SK-N-MC (cell line): ENCODE measurements at regions not wholly inside any gene's neighbourhood (a gene's known extent, or its start where the extent isn't known, plus 50 kb on each side); places are given as distances from the start of the nearest gene placed in this dataset.

Experiments
- DNase-seq: peaks from one replicate; pipeline ENCODE4 v3.0.0-alpha.2; 2011; ENCODE audit warnings: low read depth, low spot score
- H3K27ac ChIP-seq: fragments of 200-600 bp; sonication (generic); 2 replicates; pipeline ENCODE4 v1.5.1; 2016; ENCODE audit warnings: mixed run types
- H3K36me3 ChIP-seq: fragments of 200-600 bp; sonication (generic); 2 replicates; pipeline ENCODE4 v1.6.1; 2017; ENCODE audit warnings: antibody characterized with exemption, low read length, mixed read lengths; ENCODE audit not compliant: insufficient read depth
- H3K4me3 ChIP-seq: fragments of 200-600 bp; sonication (generic); 2 replicates; pipeline ENCODE4 v1.5.1; 2016
- H3K9ac ChIP-seq: fragments of 200-600 bp; sonication (generic); 2 replicates; pipeline ENCODE4 v1.8.0; 2017; ENCODE audit warnings: mixed run types, mixed read lengths; ENCODE audit not compliant: insufficient read length
- H3K9me3 ChIP-seq: fragments of 200-600 bp; sonication (generic); 2 replicates; pipeline ENCODE4 v1.6.1; 2017; ENCODE audit warnings: low read depth, mild to moderate bottlenecking, antibody characterized with exemption, low read length, moderate library complexity, mixed read lengths
- EZH2 ChIP-seq: fragments of 200-600 bp; sonication (generic); IDR thresholded peaks from one replicate; pipeline ENCODE4 v1.6.1; 2017; ENCODE audit warnings: antibody characterized with exemption
- FOXP2 ChIP-seq: optimal IDR thresholded peaks from 2 replicates; pipeline ENCODE3; 2011; ENCODE audit warnings: mild to moderate bottlenecking, moderate library complexity; ENCODE audit not compliant: insufficient read depth; ENCODE audit errors: extremely low read length, control extremely low read depth
- POLR2AphosphoS5 ChIP-seq: IDR thresholded peaks from 2 replicates; pipeline ENCODE4 v1.6.1; 2012; ENCODE audit warnings: mild to moderate bottlenecking, low read depth, low read length, borderline replicate concordance

GRCh38 chr4:176413171-176413570, 93.4 kb downstream of the SPCS3 start:
- no peak for DNase-seq
- TF ChIP-seq EZH2 (no peak), POLR2AphosphoS5 (no peak), FOXP2 (no peak)
- Histone ChIP-seq H3K4me3 (no peak overlapping the region), H3K9ac (no peak overlapping the region), H3K9me3 (no peaks in the 10 kb centered on the region), H3K27ac (no peak overlapping the region), H3K36me3 (no peaks in the 10 kb centered on the region)

- Histone ChIP-seq H3K9ac (no peak overlapping the region), H3K4me3 (no peak overlapping the region), H3K27ac (no peak overlapping the region), H3K9me3 (no peaks in the 10 kb centered on the region), H3K36me3 (no peaks in the 10 kb centered on the region)
- TF ChIP-seq POLR2AphosphoS5 (no peak), EZH2 (no peak), FOXP2 (no peak)
- no peak for DNase-seq
These were observed 102.2 kb downstream of the SPCS3 start for GRCh38 chr4:176422001-176422400.

- no peak overlapping the region for H3K4me3 ChIP-seq
- no peak for TF ChIP-seq POLR2AphosphoS5
- DNase-seq = no peak
- no peak overlapping the region for H3K27ac ChIP-seq
- H3K9me3 ChIP-seq = no peaks in the 10 kb centered on the region
- no peak overlapping the region for H3K9ac ChIP-seq
- no peaks in the 10 kb centered on the region for H3K36me3 ChIP-seq
These were observed 102.7 kb downstream of the SPCS3 start for GRCh38 chr4:176422511-176422910.

GRCh38 chr4:176425035-176425434, 105.3 kb downstream of the SPCS3 start:
- Histone ChIP-seq H3K4me3 (no peak overlapping the region), H3K9me3 (no peaks in the 10 kb centered on the region), H3K9ac (no peak overlapping the region), H3K36me3 (no peaks in the 10 kb centered on the region), H3K27ac (no peak overlapping the region)
- DNase-seq = no peak
- TF ChIP-seq EZH2 = no peak
- no peak for TF ChIP-seq POLR2AphosphoS5
- no peak for TF ChIP-seq FOXP2

- DNase-seq = no peak
- Histone ChIP-seq H3K27ac (no peak overlapping the region), H3K36me3 (no peaks in the 10 kb centered on the region), H3K9me3 (no peaks in the 10 kb centered on the region), H3K4me3 (no peak overlapping the region), H3K9ac (no peak overlapping the region)
- TF ChIP-seq POLR2AphosphoS5 (no peak), EZH2 (no peak), FOXP2 (no peak)
These were observed 113.2 kb downstream of the SPCS3 start for GRCh38 chr4:176432811-176433540.

- H3K9me3 ChIP-seq = no peaks in the 10 kb centered on the region
- H3K36me3 ChIP-seq = no peaks in the 10 kb centered on the region
- no peak overlapping the region for H3K9ac ChIP-seq
- TF ChIP-seq EZH2 (no peak), FOXP2 (no peak), POLR2AphosphoS5 (no peak)
- no peak overlapping the region for H3K4me3 ChIP-seq
- no peak overlapping the region for H3K27ac ChIP-seq
- no peak for DNase-seq
These were observed 114.2 kb downstream of the SPCS3 start for GRCh38 chr4:176433983-176434382.

- TF ChIP-seq POLR2AphosphoS5 = no peak
- TF ChIP-seq FOXP2 = no peak
- TF ChIP-seq EZH2 = no peak
- H3K9me3 ChIP-seq = no peaks in the 10 kb centered on the region
- no peak overlapping the region for H3K9ac ChIP-seq
- H3K36me3 ChIP-seq = no peaks in the 10 kb centered on the region
- no peak overlapping the region for H3K27ac ChIP-seq
- no peak for DNase-seq
- H3K4me3 ChIP-seq = no peak overlapping the region
These were observed 116.1 kb downstream of the SPCS3 start for GRCh38 chr4:176435901-176436292.

GRCh38 chr4:176436293-176436973, 116.7 kb downstream of the SPCS3 start:
- TF ChIP-seq POLR2AphosphoS5 (no peak), FOXP2 (no peak), EZH2 (no peak)
- no peak overlapping the region for H3K27ac ChIP-seq

More at GRCh38 chr4:176436293-176436973, 116.7 kb downstream of the SPCS3 start:
- Histone ChIP-seq H3K4me3 (no peak overlapping the region), H3K36me3 (no peaks in the 10 kb centered on the region), H3K9ac (no peak overlapping the region), H3K9me3 (no peaks in the 10 kb centered on the region)
- no peak for DNase-seq
